H9 (cell line): ENCODE measurements at regions not wholly inside any gene's neighbourhood (a gene's known extent, or its start where the extent isn't known, plus 50 kb on each side); places are given as distances from the start of the nearest gene placed in this dataset.

Experiments
- DNase-seq: peaks from one replicate; pipeline ENCODE4 v3.0.0-alpha.2; 2017
- H2AFZ ChIP-seq: one replicate; pipeline ENCODE4 v1.6.1; 2013; ENCODE audit warnings: mild to moderate bottlenecking, low read length, control low read depth, moderate library complexity
- H2AK5ac ChIP-seq: 2 replicates; pipeline ENCODE4 v1.6.1; 2013; ENCODE audit warnings: low read length, control low read depth, mixed read lengths; ENCODE audit not compliant: insufficient read length
- H2BK120ac ChIP-seq: one replicate; pipeline ENCODE4 v1.6.1; 2013; ENCODE audit warnings: low read depth, mild to moderate bottlenecking, low read length, control low read depth, inconsistent platforms; ENCODE audit not compliant: poor library complexity, severe bottlenecking
- H2BK12ac ChIP-seq: 2 replicates; pipeline ENCODE4 v1.6.1; 2013; ENCODE audit warnings: low read length, control low read depth, mixed read lengths, low read depth; ENCODE audit not compliant: insufficient read length
- H2BK15ac ChIP-seq: 2 replicates; pipeline ENCODE4 v1.6.1; 2013; ENCODE audit warnings: low read depth, low read length, control low read depth
- H2BK20ac ChIP-seq: one replicate; pipeline ENCODE4 v1.6.1; 2013; ENCODE audit warnings: low read depth, mild to moderate bottlenecking, low read length, control low read depth, inconsistent platforms; ENCODE audit not compliant: poor library complexity, severe bottlenecking
- H2BK5ac ChIP-seq: 2 replicates; pipeline ENCODE4 v1.6.1; 2013; ENCODE audit warnings: low read length, control low read depth, mixed read lengths; ENCODE audit not compliant: insufficient read length
- H3K14ac ChIP-seq: 2 replicates; pipeline ENCODE4 v1.6.1; 2013; ENCODE audit warnings: low read length, control low read depth; ENCODE audit not compliant: insufficient read depth
- H3K18ac ChIP-seq: 2 replicates; pipeline ENCODE4 v1.6.1; 2013; ENCODE audit warnings: low read depth, mild to moderate bottlenecking, mixed read lengths, low read length, control low read depth; ENCODE audit not compliant: insufficient read length
- H3K23ac ChIP-seq: 2 replicates; pipeline ENCODE4 v1.6.1; 2013; ENCODE audit warnings: low read length, control low read depth, mixed read lengths, low read depth; ENCODE audit not compliant: insufficient read length
- H3K23me2 ChIP-seq: 2 replicates; pipeline ENCODE4 v1.6.1; 2013; ENCODE audit warnings: low read depth, mild to moderate bottlenecking, mixed read lengths, low read length, control low read depth; ENCODE audit not compliant: insufficient read length, poor library complexity, severe bottlenecking
- H3K27ac ChIP-seq: 2 replicates; pipeline ENCODE4 v1.5.1; 2013; ENCODE audit warnings: low read length, control low read depth, mixed read lengths, low read depth; ENCODE audit not compliant: insufficient read length
- H3K27me3 ChIP-seq: 2 replicates; pipeline ENCODE4 v1.6.1; 2013; ENCODE audit warnings: low read length, control low read depth, inconsistent platforms; ENCODE audit not compliant: insufficient read depth
- H3K4ac ChIP-seq: 2 replicates; pipeline ENCODE4 v1.6.1; 2013; ENCODE audit warnings: low read depth, mild to moderate bottlenecking, control low read depth, inconsistent platforms, low read length, moderate library complexity
- H3K4me1 ChIP-seq: 2 replicates; pipeline ENCODE4 v1.6.1; 2013; ENCODE audit warnings: low read length, control low read depth, inconsistent platforms; ENCODE audit not compliant: insufficient read depth
- H3K4me2 ChIP-seq: 2 replicates; pipeline ENCODE4 v1.6.1; 2013; ENCODE audit warnings: low read length, control low read depth, mixed read lengths; ENCODE audit not compliant: insufficient read length, insufficient read depth
- H3K56ac ChIP-seq: 2 replicates; pipeline ENCODE4 v1.6.1; 2013; ENCODE audit warnings: low read depth, mild to moderate bottlenecking, mixed read lengths, low read length, control low read depth; ENCODE audit not compliant: insufficient read length
- H3K79me1 ChIP-seq: 2 replicates; pipeline ENCODE4 v1.6.1; 2013; ENCODE audit warnings: low read depth, mild to moderate bottlenecking, moderate library complexity, low read length, control low read depth, inconsistent platforms; ENCODE audit not compliant: insufficient read depth, poor library complexity, severe bottlenecking
- H3K79me2 ChIP-seq: 2 replicates; pipeline ENCODE4 v1.6.1; 2013; ENCODE audit warnings: low read length, control low read depth, inconsistent platforms; ENCODE audit not compliant: insufficient read depth
- H3K9ac ChIP-seq: 2 replicates; pipeline ENCODE4 v1.6.1; 2013; ENCODE audit warnings: low read length, control low read depth, mixed read lengths; ENCODE audit not compliant: insufficient read length; ENCODE audit errors: extremely low read depth
- H3K9me3 ChIP-seq: one replicate; pipeline ENCODE4 v1.6.1; 2013; ENCODE audit warnings: low read depth, low read length, inconsistent platforms; ENCODE audit not compliant: control insufficient read depth
- H3T11ph ChIP-seq: one replicate; pipeline ENCODE4 v1.6.1; 2013; ENCODE audit warnings: mild to moderate bottlenecking, low read length, control low read depth, inconsistent platforms
- H4K20me1 ChIP-seq: one replicate; pipeline ENCODE4 v1.6.1; 2013; ENCODE audit not compliant: control insufficient read depth, insufficient read length, insufficient read depth
- H4K5ac ChIP-seq: 2 replicates; pipeline ENCODE4 v1.6.1; 2013; ENCODE audit warnings: low read depth, mild to moderate bottlenecking, mixed read lengths, low read length, control low read depth; ENCODE audit not compliant: insufficient read length
- H4K8ac ChIP-seq: replicated peaks from 2 replicates; pipeline ENCODE4 v1.6.1; 2013; ENCODE audit warnings: low read length, control low read depth, mixed read lengths, low read depth; ENCODE audit not compliant: insufficient read length
- H4K91ac ChIP-seq: 2 replicates; pipeline ENCODE4 v1.6.1; 2013; ENCODE audit warnings: low read depth, mild to moderate bottlenecking, moderate library complexity, mixed read lengths, low read length, control low read depth; ENCODE audit not compliant: insufficient read length
- H3K27ac Mint-ChIP-seq, 3 experiments: 2 replicates in 2 of 3; 3 replicates in 1 of 3; pipeline ENCODE4 v1.8.0; 2020 to 2021; ENCODE audit warnings: mixed read lengths in 3 of 3, mild to moderate bottlenecking in 1 of 3, moderate library complexity in 1 of 3
- H3K27me3 Mint-ChIP-seq: 2 replicates; pipeline ENCODE4 v1.8.0; 2021; ENCODE audit warnings: low read depth, mild to moderate bottlenecking, moderate library complexity, mixed read lengths
- H3K36me3 Mint-ChIP-seq, 3 experiments: 2 replicates in 2 of 3; 3 replicates in 1 of 3; pipeline ENCODE4 v1.8.0; 2020 to 2021; ENCODE audit warnings: low read depth in 3 of 3, mixed read lengths in 3 of 3; ENCODE audit not compliant: insufficient read depth in 1 of 3
- H3K4me1 Mint-ChIP-seq, 2 experiments: 2 replicates each; pipeline ENCODE4 v1.8.0; 2020; ENCODE audit warnings: mixed read lengths in 2 of 2
- H3K4me3 Mint-ChIP-seq, 2 experiments: 2 replicates in 1 of 2; 3 replicates in 1 of 2; pipeline ENCODE4 v1.8.0; 2020 to 2021; ENCODE audit warnings: mild to moderate bottlenecking in 2 of 2, mixed read lengths in 2 of 2, moderate library complexity in 1 of 2
- H3K9me3 Mint-ChIP-seq, 2 experiments: 2 replicates in 1 of 2; 3 replicates in 1 of 2; pipeline ENCODE4 v1.8.0; 2020; ENCODE audit warnings: mild to moderate bottlenecking in 2 of 2, mixed read lengths in 2 of 2, moderate library complexity in 1 of 2
- WGBS: extraction: QIAGEN DNeasy Blood & Tissue Kit; methylation state at CpG from one replicate; pipeline ENCODE4 v1.1.7; 2013; ENCODE audit warnings: missing lambda C conversion rate, low lambda C conversion rate, mixed read lengths; ENCODE audit not compliant: insufficient read length; ENCODE audit errors: extremely low coverage; 5-methylcytosine and 5-hydroxymethylcytosine counted together
- TF ChIP-seq, protein P1 (sequence below): fragments of 200-600 bp; sonication (generic); conservative IDR thresholded peaks from 3 replicates; pipeline ENCODE4 v1.8.0; 2021; ENCODE audit warnings: antibody characterized with exemption, mild to moderate bottlenecking

DNA sequence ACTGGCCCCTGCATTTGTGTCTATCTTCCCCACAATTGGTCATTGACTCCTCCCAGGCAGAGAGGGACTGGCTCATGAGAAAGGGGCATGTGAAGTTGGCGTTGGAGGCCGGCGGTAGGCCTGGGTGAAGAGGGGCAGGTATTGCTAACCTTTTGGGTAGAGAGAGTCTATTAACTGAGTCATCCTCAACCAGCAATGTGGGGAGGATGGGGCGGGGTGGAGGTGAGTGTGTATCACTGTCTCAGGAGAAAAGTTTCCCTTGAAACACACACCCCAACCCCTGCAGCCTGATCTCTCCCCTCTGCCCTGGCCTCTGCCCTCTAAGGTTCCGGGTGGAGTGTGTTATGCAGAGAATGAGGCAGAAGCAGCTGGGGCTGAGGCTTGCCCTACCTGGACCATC lies 60.1 kb upstream of the PHF21B start:
- no peak overlapping the region for H3K56ac ChIP-seq
- no peak overlapping the region for H2BK20ac ChIP-seq
- H3K4ac ChIP-seq: no peak overlapping the region
- peaks cover 2% of the 10 kb centered on the region; the same call in 1 of the 2 replicates for H3K4me1 ChIP-seq
- no peaks in the 10 kb centered on the region for H3K79me1 ChIP-seq
- H3K4me3 Mint-ChIP-seq: no peak overlapping the region
- no peak overlapping the region for H2BK15ac ChIP-seq
- H2BK12ac ChIP-seq: no peak overlapping the region
- no peak overlapping the region for H4K8ac ChIP-seq
- H4K20me1 ChIP-seq: no peaks in the 10 kb centered on the region
- H3K23me2 ChIP-seq: no peaks in the 10 kb centered on the region
- peaks cover 3 to 10% (median 4%) of the 10 kb centered on the region in 3 experiments; a peak in 6 of 7 replicates for H3K36me3 Mint-ChIP-seq
- WGBS: no CpG with 5 or more reads among the region's 5 CpGs
- H3K9me3 ChIP-seq: no peaks in the 10 kb centered on the region
- H3K27me3 ChIP-seq: no peaks in the 10 kb centered on the region
- peaks cover 15% of the 10 kb centered on the region; the same call in 1 of the 2 replicates for H3K27me3 Mint-ChIP-seq
- H2AK5ac ChIP-seq: no peak overlapping the region
- H3T11ph ChIP-seq: no peak overlapping the region
- no peak overlapping the region for H4K91ac ChIP-seq
- no peak overlapping the region for H3K23ac ChIP-seq
- peaks cover 26 to 28% of the 10 kb centered on the region in 2 experiments for H3K4me1 Mint-ChIP-seq
- H2BK5ac ChIP-seq: no peak overlapping the region
- no peak overlapping the region for H3K27ac Mint-ChIP-seq
- peaks cover 12 to 15% of the 10 kb centered on the region in 2 experiments for H3K9me3 Mint-ChIP-seq
- no peaks in the 10 kb centered on the region for H3K79me2 ChIP-seq
- no peak overlapping the region for H2BK120ac ChIP-seq
- no peak for DNase-seq
- H3K18ac ChIP-seq: no peak overlapping the region
- no peak overlapping the region for H3K27ac ChIP-seq
- H2AFZ ChIP-seq: no peak overlapping the region
- no peak overlapping the region for H3K4me2 ChIP-seq
- H3K9ac ChIP-seq: no peak overlapping the region
- TF ChIP-seq, protein P1, sequence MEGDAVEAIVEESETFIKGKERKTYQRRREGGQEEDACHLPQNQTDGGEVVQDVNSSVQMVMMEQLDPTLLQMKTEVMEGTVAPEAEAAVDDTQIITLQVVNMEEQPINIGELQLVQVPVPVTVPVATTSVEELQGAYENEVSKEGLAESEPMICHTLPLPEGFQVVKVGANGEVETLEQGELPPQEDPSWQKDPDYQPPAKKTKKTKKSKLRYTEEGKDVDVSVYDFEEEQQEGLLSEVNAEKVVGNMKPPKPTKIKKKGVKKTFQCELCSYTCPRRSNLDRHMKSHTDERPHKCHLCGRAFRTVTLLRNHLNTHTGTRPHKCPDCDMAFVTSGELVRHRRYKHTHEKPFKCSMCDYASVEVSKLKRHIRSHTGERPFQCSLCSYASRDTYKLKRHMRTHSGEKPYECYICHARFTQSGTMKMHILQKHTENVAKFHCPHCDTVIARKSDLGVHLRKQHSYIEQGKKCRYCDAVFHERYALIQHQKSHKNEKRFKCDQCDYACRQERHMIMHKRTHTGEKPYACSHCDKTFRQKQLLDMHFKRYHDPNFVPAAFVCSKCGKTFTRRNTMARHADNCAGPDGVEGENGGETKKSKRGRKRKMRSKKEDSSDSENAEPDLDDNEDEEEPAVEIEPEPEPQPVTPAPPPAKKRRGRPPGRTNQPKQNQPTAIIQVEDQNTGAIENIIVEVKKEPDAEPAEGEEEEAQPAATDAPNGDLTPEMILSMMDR: no peak
- no peak overlapping the region for H4K5ac ChIP-seq
- no peak overlapping the region for H3K14ac ChIP-seq
